SU-DHL-6 (cell line): ENCODE measurements at regions not wholly inside any gene's neighbourhood (a gene's known extent, or its start where the extent isn't known, plus 50 kb on each side); places are given as distances from the start of the nearest gene placed in this dataset.

Source experiments
- EZH2phosphoT487 ChIP-seq: fragments of 200-600 bp; sonication (generic), shearing (Covaris generic); conservative IDR thresholded peaks from 2 replicates; pipeline ENCODE4 v1.6.1; 2018; ENCODE audit warnings: mild to moderate bottlenecking, antibody characterized with exemption, low read length, moderate library complexity, mixed read lengths
- TF ChIP-seq, protein P1 (sequence below): fragments of 200-600 bp; sonication (generic); IDR thresholded peaks from one replicate; pipeline ENCODE4 v1.5.1; 2017; ENCODE audit warnings: antibody characterized with exemption, mild to moderate bottlenecking, low read length, moderate library complexity; ENCODE audit not compliant: insufficient read depth, poor library complexity, severe bottlenecking

DNA sequence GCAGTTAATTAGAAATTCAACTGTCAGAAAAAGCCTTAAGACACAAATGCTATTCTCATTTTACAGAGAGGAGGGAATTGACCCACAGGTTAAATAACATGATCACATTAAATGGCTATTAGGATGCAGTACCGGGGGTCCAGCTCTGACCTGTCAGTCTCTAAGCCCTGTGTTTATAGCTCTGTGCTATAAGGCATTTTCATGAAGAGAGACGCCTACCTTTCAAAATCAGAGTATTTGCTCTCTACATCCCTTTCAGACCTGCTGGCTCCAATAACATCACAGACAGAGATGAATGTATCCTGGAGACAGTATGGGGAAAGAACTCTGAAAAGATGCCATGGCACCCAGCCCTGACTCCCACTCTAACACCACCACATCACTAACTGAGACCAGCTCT lies 189.9 kb upstream of the PRSS58 start:
- TF ChIP-seq, protein P1, sequence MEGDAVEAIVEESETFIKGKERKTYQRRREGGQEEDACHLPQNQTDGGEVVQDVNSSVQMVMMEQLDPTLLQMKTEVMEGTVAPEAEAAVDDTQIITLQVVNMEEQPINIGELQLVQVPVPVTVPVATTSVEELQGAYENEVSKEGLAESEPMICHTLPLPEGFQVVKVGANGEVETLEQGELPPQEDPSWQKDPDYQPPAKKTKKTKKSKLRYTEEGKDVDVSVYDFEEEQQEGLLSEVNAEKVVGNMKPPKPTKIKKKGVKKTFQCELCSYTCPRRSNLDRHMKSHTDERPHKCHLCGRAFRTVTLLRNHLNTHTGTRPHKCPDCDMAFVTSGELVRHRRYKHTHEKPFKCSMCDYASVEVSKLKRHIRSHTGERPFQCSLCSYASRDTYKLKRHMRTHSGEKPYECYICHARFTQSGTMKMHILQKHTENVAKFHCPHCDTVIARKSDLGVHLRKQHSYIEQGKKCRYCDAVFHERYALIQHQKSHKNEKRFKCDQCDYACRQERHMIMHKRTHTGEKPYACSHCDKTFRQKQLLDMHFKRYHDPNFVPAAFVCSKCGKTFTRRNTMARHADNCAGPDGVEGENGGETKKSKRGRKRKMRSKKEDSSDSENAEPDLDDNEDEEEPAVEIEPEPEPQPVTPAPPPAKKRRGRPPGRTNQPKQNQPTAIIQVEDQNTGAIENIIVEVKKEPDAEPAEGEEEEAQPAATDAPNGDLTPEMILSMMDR: no peak
- TF ChIP-seq EZH2phosphoT487: no peak
